OCI-LY7 (cell line): ENCODE measurements at regions not wholly inside any gene's neighbourhood (a gene's known extent, or its start where the extent isn't known, plus 50 kb on each side); places are given as distances from the start of the nearest gene placed in this dataset.
A peak's percentile ranks its signal among the peaks of the same experiment; 100 is the strongest.
"Not testable (repeated sequence)": the region's sequence is repeated elsewhere in the genome, so short reads cannot be mapped to it uniquely, and the experiment has no call there.

Source experiments
- BruUV-seq: library from RNA; stranded (reverse); fragments of 400-500 nt; replicated peaks from 2 replicates; lab custom pipeline; 2021; lab: Mats Ljungman, UMichigan
- CTCF ChIA-PET: fragments of 300-600 bp; sonication (Branson Sonifier 250); formaldehyde crosslinking; loops from one replicate; lab custom pipeline; 2022; ENCODE audit warnings: antibody characterized with exemption; ENCODE audit not compliant: unreplicated experiment; lab: Charles Lee
- POLR2A ChIA-PET: fragments of 300-600 bp; sonication (Branson Sonifier 250); formaldehyde crosslinking; loops from one replicate; lab custom pipeline; 2022; ENCODE audit warnings: antibody characterized with exemption; lab: Charles Lee
- DNase-seq: peaks from one replicate; pipeline ENCODE4 v3.0.0-alpha.2; 2015; ENCODE audit warnings: low spot score
- H2AFZ ChIP-seq: fragments of 200-600 bp; sonication (generic), shearing (Covaris generic); 2 replicates; pipeline ENCODE4 v1.6.1; 2014; ENCODE audit warnings: mild to moderate bottlenecking, antibody characterized with exemption, low read length, moderate library complexity
- H3K27ac ChIP-seq: fragments of 200-600 bp; sonication (generic); 2 replicates; pipeline ENCODE4 v1.5.1; 2014; ENCODE audit warnings: mixed run types, low read depth, mild to moderate bottlenecking, moderate library complexity, low read length, inconsistent platforms; ENCODE audit not compliant: poor library complexity, severe bottlenecking
- H3K36me3 ChIP-seq: fragments of 200-600 bp; sonication (generic); 2 replicates; pipeline ENCODE4 v1.6.1; 2014; ENCODE audit warnings: mild to moderate bottlenecking, antibody characterized with exemption, low read length, moderate library complexity, mixed read lengths; ENCODE audit not compliant: insufficient read depth
- H3K4me1 ChIP-seq: fragments of 200-600 bp; sonication (generic); 2 replicates; pipeline ENCODE4 v1.5.1; 2014; ENCODE audit warnings: mild to moderate bottlenecking, low read length; ENCODE audit not compliant: insufficient read depth, poor library complexity, severe bottlenecking
- H3K4me2 ChIP-seq: fragments of 200-600 bp; sonication (generic); 2 replicates; pipeline ENCODE4 v1.6.1; 2014; ENCODE audit warnings: mild to moderate bottlenecking, low read length
- H3K4me3 ChIP-seq: fragments of 200-600 bp; sonication (generic); 2 replicates; pipeline ENCODE4 v1.5.1; 2014; ENCODE audit warnings: mild to moderate bottlenecking, low read depth, low read length; ENCODE audit not compliant: poor library complexity, severe bottlenecking
- H3K79me2 ChIP-seq: fragments of 200-600 bp; sonication (generic); 2 replicates; pipeline ENCODE4 v1.6.1; 2016; ENCODE audit warnings: low read depth, mild to moderate bottlenecking, low read length, moderate library complexity, mixed read lengths; ENCODE audit not compliant: insufficient read depth
- H3K9me2 ChIP-seq: fragments of 200-600 bp; sonication (generic); 2 replicates; pipeline ENCODE4 v1.6.1; 2016; ENCODE audit warnings: mild to moderate bottlenecking, low read length, mixed read lengths; ENCODE audit not compliant: insufficient read depth
- H3K9me3 ChIP-seq: fragments of 200-600 bp; sonication (generic); 2 replicates; pipeline ENCODE4 v1.6.1; 2014; ENCODE audit warnings: mild to moderate bottlenecking, mixed run types, low read length, mixed read lengths
- H4K20me1 ChIP-seq: fragments of 200-600 bp; sonication (generic); 2 replicates; pipeline ENCODE4 v1.6.1; 2014; ENCODE audit warnings: mild to moderate bottlenecking, antibody characterized with exemption, low read length, moderate library complexity, mixed read lengths; ENCODE audit not compliant: insufficient read depth
- CTCF ChIP-seq: fragments of 200-600 bp; sonication (generic); conservative IDR thresholded peaks from 2 replicates; pipeline ENCODE4 v1.5.1; 2014; ENCODE audit warnings: mild to moderate bottlenecking, antibody characterized with exemption, low read length, moderate library complexity, mixed read lengths
- EZH2phosphoT487 ChIP-seq: fragments of 200-600 bp; sonication (generic); IDR thresholded peaks from 2 replicates; pipeline ENCODE4 v1.6.1; 2018; ENCODE audit warnings: low read depth, borderline replicate concordance, mild to moderate bottlenecking, mixed run types, antibody characterized with exemption, low read length, moderate library complexity, mixed read lengths
- intact Hi-C: fragments of 100-400 bp; cut with micrococcal nuclease; formaldehyde crosslinking; loops from one replicate; pipeline ENCODE4 v1.10.0; 2022; ENCODE audit not compliant: unreplicated experiment

GRCh38 chr10:6680735-6681134 is 100.7 kb upstream of the PRKCQ start:
- H3K4me3 ChIP-seq: no peak overlapping the region
- no peaks in the 10 kb centered on the region for H3K4me1 ChIP-seq
- DNase-seq: no peak
- intact Hi-C loops: no loop called here
- H3K9me3 ChIP-seq: no peaks in the 10 kb centered on the region
- TF ChIP-seq EZH2phosphoT487: no peak
- TF ChIP-seq CTCF: no peak
- no peaks in the 10 kb centered on the region for H4K20me1 ChIP-seq
- H3K4me2 ChIP-seq: no peak overlapping the region
- no TSS peak for BruUV-seq
- no peaks in the 10 kb centered on the region for H3K79me2 ChIP-seq
- no peaks in the 10 kb centered on the region for H3K9me2 ChIP-seq
- no peak overlapping the region for H3K27ac ChIP-seq
- ChIA-PET CTCF (no interaction called here), POLR2A (no interaction called here)
- no peaks in the 10 kb centered on the region for H3K36me3 ChIP-seq
- no peak overlapping the region for H2AFZ ChIP-seq

GRCh38 chr10:6678956-6679355 is 98.9 kb upstream of the PRKCQ start:
- no peaks in the 10 kb centered on the region for H3K9me2 ChIP-seq
- H3K79me2 ChIP-seq: no peaks in the 10 kb centered on the region
- H3K4me3 ChIP-seq: no peak overlapping the region
- no peak overlapping the region for H3K27ac ChIP-seq
- CTCF ChIA-PET: no interaction called here
- TF ChIP-seq CTCF (no peak), EZH2phosphoT487 (no peak)
- no peak overlapping the region for H2AFZ ChIP-seq
- H4K20me1 ChIP-seq: no peaks in the 10 kb centered on the region
- no peak for DNase-seq
- H3K4me2 ChIP-seq: no peak overlapping the region
- intact Hi-C loops: loop anchor here (1.0 to 5.0 kb wide), 3 partner anchors 98 to 262 kb away; partner anchors contain the start of gene PRKCQ
- peaks cover 15% of the 10 kb centered on the region for H3K4me1 ChIP-seq
- no peaks in the 10 kb centered on the region for H3K36me3 ChIP-seq
- BruUV-seq: no TSS peak
- POLR2A ChIA-PET: no interaction called here
- no peaks in the 10 kb centered on the region for H3K9me3 ChIP-seq

- TF ChIP-seq EZH2phosphoT487 (no peak), CTCF (peak; percentile 93)
- Histone ChIP-seq H3K4me1 (peaks cover 22% of the 10 kb centered on the region), H4K20me1 (no peaks in the 10 kb centered on the region), H3K36me3 (no peaks in the 10 kb centered on the region), H2AFZ (no peak overlapping the region), H3K9me3 (no peaks in the 10 kb centered on the region), H3K4me3 (no peak overlapping the region), H3K27ac (no peak overlapping the region), H3K9me2 (no peaks in the 10 kb centered on the region), H3K4me2 (no peak overlapping the region), H3K79me2 (no peaks in the 10 kb centered on the region)
- POLR2A ChIA-PET: no interaction called here
- DNase-seq: peak; percentile 59
- CTCF ChIA-PET: no interaction called here
- no TSS peak for BruUV-seq
- intact Hi-C loops: loop anchor here (1.0 to 5.0 kb wide), 3 partner anchors 98 to 261 kb away; partner anchors contain the start of gene PRKCQ
These were observed 98.2 kb upstream of the PRKCQ start for GRCh38 chr10:6678211-6678803.

- CTCF ChIA-PET: not testable (repeated sequence)
- intact Hi-C loops: loop anchor here (5.0 kb wide), 1 partner anchor 230 kb away; no protein-coding TSS in a partner anchor
These were observed 97.1 kb upstream of the PRKCQ start for GRCh38 chr10:6677129-6677528.

More at GRCh38 chr10:6677129-6677528, 97.1 kb upstream of the PRKCQ start:
- H3K9me2 ChIP-seq, H3K9me3 ChIP-seq, DNase-seq, H4K20me1 ChIP-seq, H3K4me3 ChIP-seq, POLR2A ChIA-PET, BruUV-seq, H3K79me2 ChIP-seq, H3K36me3 ChIP-seq, H2AFZ ChIP-seq, H3K27ac ChIP-seq, H3K4me2 ChIP-seq: not testable (repeated sequence)
- H3K4me1 ChIP-seq: peaks cover 23% of the 10 kb centered on the region
